Brain microvascular endothelial cell (primary cell): ENCODE measurements at regions not wholly inside any gene's neighbourhood (a gene's known extent, or its start where the extent isn't known, plus 50 kb on each side); places are given as distances from the start of the nearest gene placed in this dataset.
A peak's percentile ranks its signal among the peaks of the same experiment; 100 is the strongest.

Experiments
- DNase-seq: peaks from one replicate; pipeline ENCODE4 v3.0.0-alpha.2; 2020
- H3K27ac ChIP-seq: fragments of 250-450 bp; sonication (Bioruptor Pico); 2 replicates; pipeline ENCODE4 v1.5.1; 2020; ENCODE audit warnings: mild to moderate bottlenecking, moderate library complexity
- H3K27me3 ChIP-seq: fragments of 250-450 bp; sonication (Bioruptor Pico); replicated peaks from 2 replicates; pipeline ENCODE4 v1.5.1; 2020; ENCODE audit warnings: mild to moderate bottlenecking
- H3K36me3 ChIP-seq: fragments of 250-450 bp; sonication (Bioruptor Pico); replicated peaks from 2 replicates; pipeline ENCODE4 v1.5.1; 2020; ENCODE audit warnings: mild to moderate bottlenecking
- H3K4me3 ChIP-seq: 2 replicates; pipeline ENCODE4 v1.5.1; 2011; ENCODE audit warnings: low read depth, mild to moderate bottlenecking, control low read depth, low read length, moderate library complexity
- in situ Hi-C: cut with HindIII; loops from 2 replicates; pipeline ENCODE4 v1.10.0; 2017; ENCODE audit warnings: low sequenced_read_pairs, low pct_ligation_motif_present
- TF ChIP-seq, protein P1 (sequence below): IDR thresholded peaks from 2 replicates; pipeline ENCODE4 v1.5.1; 2011; ENCODE audit warnings: low read depth, mild to moderate bottlenecking, moderate library complexity, low read length, control low read depth, inconsistent platforms; ENCODE audit errors: missing control alignments

GRCh38 chr13:73608157-73608516, 526.1 kb downstream of the KLF12 start:
- Histone ChIP-seq H3K27ac (no peak overlapping the region), H3K36me3 (no peaks in the 10 kb centered on the region), H3K4me3 (no peak overlapping the region), H3K27me3 (no peaks in the 10 kb centered on the region)
- DNase-seq = no peak
- in situ Hi-C loops = no loop called here
- TF ChIP-seq, protein P1, sequence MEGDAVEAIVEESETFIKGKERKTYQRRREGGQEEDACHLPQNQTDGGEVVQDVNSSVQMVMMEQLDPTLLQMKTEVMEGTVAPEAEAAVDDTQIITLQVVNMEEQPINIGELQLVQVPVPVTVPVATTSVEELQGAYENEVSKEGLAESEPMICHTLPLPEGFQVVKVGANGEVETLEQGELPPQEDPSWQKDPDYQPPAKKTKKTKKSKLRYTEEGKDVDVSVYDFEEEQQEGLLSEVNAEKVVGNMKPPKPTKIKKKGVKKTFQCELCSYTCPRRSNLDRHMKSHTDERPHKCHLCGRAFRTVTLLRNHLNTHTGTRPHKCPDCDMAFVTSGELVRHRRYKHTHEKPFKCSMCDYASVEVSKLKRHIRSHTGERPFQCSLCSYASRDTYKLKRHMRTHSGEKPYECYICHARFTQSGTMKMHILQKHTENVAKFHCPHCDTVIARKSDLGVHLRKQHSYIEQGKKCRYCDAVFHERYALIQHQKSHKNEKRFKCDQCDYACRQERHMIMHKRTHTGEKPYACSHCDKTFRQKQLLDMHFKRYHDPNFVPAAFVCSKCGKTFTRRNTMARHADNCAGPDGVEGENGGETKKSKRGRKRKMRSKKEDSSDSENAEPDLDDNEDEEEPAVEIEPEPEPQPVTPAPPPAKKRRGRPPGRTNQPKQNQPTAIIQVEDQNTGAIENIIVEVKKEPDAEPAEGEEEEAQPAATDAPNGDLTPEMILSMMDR = no peak

- H3K36me3 ChIP-seq = no peaks in the 10 kb centered on the region
- TF ChIP-seq, protein P1 = no peak
- no peak overlapping the region for H3K27ac ChIP-seq
- no peak overlapping the region for H3K4me3 ChIP-seq
- in situ Hi-C loops = no loop called here
- no peak for DNase-seq
- H3K27me3 ChIP-seq = no peaks in the 10 kb centered on the region
Observed at GRCh38 chr13:73607489-73608156, 526.6 kb downstream of the KLF12 start.

DNA sequence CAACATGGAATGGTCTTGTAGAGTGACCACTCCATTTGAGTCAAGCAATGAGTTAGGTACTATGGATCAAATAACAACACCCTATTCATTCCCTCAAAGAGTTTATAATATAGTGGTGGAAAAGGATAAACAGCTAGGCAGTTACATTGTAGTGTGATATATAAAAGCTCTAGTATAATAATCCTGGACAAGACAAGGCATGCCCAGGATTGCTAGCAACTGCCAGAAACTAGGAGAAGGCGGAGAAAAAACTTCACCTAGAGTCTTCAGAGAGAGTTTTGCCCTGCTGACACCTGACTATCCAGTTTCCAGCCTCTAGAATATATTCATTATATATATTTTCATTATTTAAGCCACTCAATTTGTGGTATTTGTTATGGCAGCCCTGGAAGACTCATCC, 530.6 kb downstream of the KLF12 start:
- in situ Hi-C loops = no loop called here
- no peak for DNase-seq
- no peak overlapping the region for H3K27ac ChIP-seq
- H3K27me3 ChIP-seq = no peaks in the 10 kb centered on the region
- no peak overlapping the region for H3K4me3 ChIP-seq
- H3K36me3 ChIP-seq = no peaks in the 10 kb centered on the region
- TF ChIP-seq, protein P1 = no peak

GRCh38 chr13:73602295-73602694, 531.9 kb downstream of the KLF12 start:
- Histone ChIP-seq H3K4me3 (no peak overlapping the region), H3K27me3 (no peaks in the 10 kb centered on the region), H3K27ac (no peak overlapping the region), H3K36me3 (no peaks in the 10 kb centered on the region)
- TF ChIP-seq, protein P1 = no peak
- in situ Hi-C loops = no loop called here
- DNase-seq = peak; percentile 2

- no peak overlapping the region for H3K27ac ChIP-seq
- in situ Hi-C loops = no loop called here
- H3K27me3 ChIP-seq = no peaks in the 10 kb centered on the region
- TF ChIP-seq, protein P1 = no peak
- no peak for DNase-seq
- H3K4me3 ChIP-seq = no peak overlapping the region
- H3K36me3 ChIP-seq = no peaks in the 10 kb centered on the region
Observed at GRCh38 chr13:73601708-73602107, 532.5 kb downstream of the KLF12 start.
